IMR-90 (cell line): ENCODE measurements at regions not wholly inside any gene's neighbourhood (a gene's known extent, or its start where the extent isn't known, plus 50 kb on each side); places are given as distances from the start of the nearest gene placed in this dataset.
"Not testable (repeated sequence)": the region's sequence is repeated elsewhere in the genome, so short reads cannot be mapped to it uniquely, and the experiment has no call there.

Experiments
- ATAC-seq: fragments of 200-7000 bp; cut with Tn5 transposase; 2 replicates; pipeline ENCODE4 v1.9.1; 2020; ENCODE audit warnings: low read depth, mild to moderate bottlenecking, moderate library complexity
- BruUV-seq: library from RNA; stranded (reverse); fragments of 400-500 nt; replicated peaks from 2 replicates; lab custom pipeline; 2021; lab: Mats Ljungman, UMichigan
- CTCF ChIA-PET: fragments of 300-600 bp; formaldehyde crosslinking; extraction: SDS; loops from one replicate; lab custom pipeline; 2021; ENCODE audit warnings: antibody characterized with exemption; lab: Yijun Ruan, JAX
- POLR2A ChIA-PET: fragments of 300-600 bp; sonication (Branson Sonifier 250); formaldehyde crosslinking; loops from one replicate; lab custom pipeline; 2022; ENCODE audit warnings: antibody characterized with exemption; ENCODE audit not compliant: unreplicated experiment; lab: Charles Lee
- DNase-seq: peaks from one replicate; pipeline ENCODE4 v3.0.0; 2013
- H2AFZ ChIP-seq: replicated peaks from 2 replicates; pipeline ENCODE3; 2013; ENCODE audit warnings: low read length, mild to moderate bottlenecking; ENCODE audit not compliant: poor library complexity
- H2AK5ac ChIP-seq: 2 replicates; pipeline ENCODE4 v1.6.1; 2013; ENCODE audit warnings: low read depth, low read length, inconsistent platforms
- H2AK9ac ChIP-seq: replicated peaks from 2 replicates; pipeline ENCODE3; 2013; ENCODE audit warnings: mild to moderate bottlenecking, low read depth, low read length, moderate library complexity; ENCODE audit not compliant: poor library complexity
- H2BK120ac ChIP-seq: 2 replicates; pipeline ENCODE4 v1.6.1; 2013; ENCODE audit warnings: low read depth, low read length, inconsistent platforms
- H2BK15ac ChIP-seq: 3 replicates; pipeline ENCODE4 v1.6.1; 2013; ENCODE audit warnings: low read depth, low read length, inconsistent platforms
- H2BK20ac ChIP-seq: 2 replicates; pipeline ENCODE4 v1.6.1; 2013; ENCODE audit warnings: low read depth, mild to moderate bottlenecking, inconsistent platforms, low read length, moderate library complexity
- H2BK5ac ChIP-seq: 2 replicates; pipeline ENCODE4 v1.6.1; 2013; ENCODE audit warnings: mild to moderate bottlenecking, low read depth, low read length, inconsistent platforms; ENCODE audit not compliant: poor library complexity, severe bottlenecking
- H3K14ac ChIP-seq: replicated peaks from 2 replicates; pipeline ENCODE4 v1.6.1; 2013; ENCODE audit warnings: low read depth, low read length, inconsistent platforms
- H3K18ac ChIP-seq: 2 replicates; pipeline ENCODE4 v1.6.1; 2013; ENCODE audit warnings: low read depth, low read length, control low read depth
- H3K23ac ChIP-seq: 2 replicates; pipeline ENCODE4 v1.6.1; 2013; ENCODE audit warnings: low read depth, low read length, inconsistent platforms
- H3K27ac ChIP-seq: 2 replicates; pipeline ENCODE4 v1.5.1; 2013; ENCODE audit warnings: mild to moderate bottlenecking, control low read depth, low read length; ENCODE audit not compliant: insufficient read depth
- H3K27me3 ChIP-seq: 2 replicates; pipeline ENCODE4 v1.6.1; 2013; ENCODE audit warnings: low read length; ENCODE audit not compliant: control insufficient read depth, insufficient read depth
- H3K36me3 ChIP-seq: 2 replicates; pipeline ENCODE4 v1.6.1; 2013; ENCODE audit warnings: low read length, mixed read lengths; ENCODE audit not compliant: control insufficient read depth, insufficient read depth
- H3K4ac ChIP-seq: 2 replicates; pipeline ENCODE4 v1.6.1; 2013; ENCODE audit warnings: low read depth, low read length, inconsistent platforms
- H3K4me1 ChIP-seq: 2 replicates; pipeline ENCODE4 v1.6.1; 2013; ENCODE audit warnings: low read length, mixed read lengths; ENCODE audit not compliant: control insufficient read depth, insufficient read depth
- H3K4me2 ChIP-seq: 2 replicates; pipeline ENCODE4 v1.6.1; 2013; ENCODE audit warnings: low read depth, mild to moderate bottlenecking, control low read depth, low read length, moderate library complexity
- H3K4me3 ChIP-seq: 2 replicates; pipeline ENCODE4 v1.5.1; 2013; ENCODE audit warnings: low read depth, mild to moderate bottlenecking, control low read depth, low read length, moderate library complexity; ENCODE audit not compliant: insufficient read depth
- H3K56ac ChIP-seq: 2 replicates; pipeline ENCODE4 v1.6.1; 2013; ENCODE audit warnings: low read length, inconsistent platforms; ENCODE audit not compliant: insufficient read depth; ENCODE audit errors: extremely low read depth
- H3K79me1 ChIP-seq, 2 experiments: 2 replicates each; pipeline ENCODE4 v1.6.1; 2013; ENCODE audit warnings: low read length in 2 of 2, inconsistent platforms in 1 of 2, low read depth in 1 of 2
- H3K9ac ChIP-seq: 2 replicates; pipeline ENCODE4 v1.6.1; 2013; ENCODE audit warnings: low read depth, low read length, control low read depth
- H3K9me1 ChIP-seq: 2 replicates; pipeline ENCODE4 v1.6.1; 2013; ENCODE audit warnings: low read length, inconsistent platforms; ENCODE audit not compliant: insufficient read depth
- H3K9me3 ChIP-seq: 2 replicates; pipeline ENCODE4 v1.6.1; 2013; ENCODE audit warnings: low read length; ENCODE audit not compliant: control insufficient read depth, insufficient read depth
- H4K20me1 ChIP-seq: 2 replicates; pipeline ENCODE4 v1.6.1; 2013; ENCODE audit warnings: low read length, inconsistent platforms; ENCODE audit not compliant: insufficient read depth
- H4K5ac ChIP-seq: 2 replicates; pipeline ENCODE4 v1.6.1; 2013; ENCODE audit warnings: mild to moderate bottlenecking, low read depth, low read length, control low read depth
- H4K8ac ChIP-seq, 2 experiments: 2 replicates each; pipeline ENCODE4 v1.6.1; 2013; ENCODE audit warnings: low read depth in 2 of 2, low read length in 2 of 2, control low read depth in 1 of 2, inconsistent platforms in 1 of 2
- H4K91ac ChIP-seq: 2 replicates; pipeline ENCODE4 v1.6.1; 2013; ENCODE audit warnings: low read depth, low read length, inconsistent platforms; ENCODE audit not compliant: insufficient read depth
- WGBS, 2 experiments: methylation state at CpG; one replicate each; pipeline versions ENCODE4 v1.1.5 to v1.1.7; 2013; ENCODE audit warnings: missing lambda C conversion rate in 2 of 2; ENCODE audit not compliant: insufficient read length in 1 of 2; ENCODE audit errors: extremely low coverage in 2 of 2; 5-methylcytosine and 5-hydroxymethylcytosine counted together
- dilution Hi-C: fragments of 300-500 bp; cut with HindIII; formaldehyde crosslinking; loops from one replicate; pipeline ENCODE4 v1.14.3; 2018; ENCODE audit warnings: low sequenced_read_pairs; ENCODE audit not compliant: unreplicated experiment
- in situ Hi-C: fragments of 300-500 bp; cut with MboI; formaldehyde crosslinking; loops from 3 replicates; pipeline ENCODE4 v1.14.3; 2019; ENCODE audit warnings: low sequenced_read_pairs, inconsistent platforms, mixed read lengths
- intact Hi-C: fragments of 100-400 bp; cut with micrococcal nuclease; formaldehyde crosslinking; loops from 2 replicates; pipeline ENCODE4 v1.10.0; 2022

DNA sequence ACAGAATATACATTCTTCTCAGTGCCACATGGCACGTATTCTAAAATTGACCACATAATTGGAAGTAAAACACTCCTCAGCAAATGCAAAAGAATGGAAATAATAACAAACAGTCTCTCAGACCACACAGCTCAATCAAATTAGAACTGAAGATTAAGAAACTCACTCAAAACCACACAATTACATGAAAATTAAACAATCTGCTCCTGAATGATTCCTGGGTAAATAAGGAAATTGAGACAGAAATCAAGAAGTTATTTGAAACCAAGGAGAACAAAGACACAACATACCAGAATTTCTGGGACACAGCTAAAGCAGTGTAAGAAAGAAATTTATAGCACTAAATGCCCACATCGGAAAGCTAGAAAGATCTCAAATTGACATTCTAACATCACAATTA lies 637.3 kb downstream of the ANKRD50 start:
- H3K4me1 ChIP-seq, H4K8ac ChIP-seq, POLR2A ChIA-PET, DNase-seq, H3K4me2 ChIP-seq, H2BK20ac ChIP-seq, H4K91ac ChIP-seq, in situ Hi-C loops, H2AFZ ChIP-seq, H3K9me3 ChIP-seq, H2AK5ac ChIP-seq, H3K9ac ChIP-seq, H3K27me3 ChIP-seq, H3K23ac ChIP-seq, H4K20me1 ChIP-seq, H3K18ac ChIP-seq, dilution Hi-C loops, CTCF ChIA-PET, H2BK5ac ChIP-seq, H2BK120ac ChIP-seq, intact Hi-C loops, H3K79me1 ChIP-seq, H3K9me1 ChIP-seq, BruUV-seq, H3K4ac ChIP-seq, H4K5ac ChIP-seq, H3K4me3 ChIP-seq, H3K14ac ChIP-seq, H3K56ac ChIP-seq, H2AK9ac ChIP-seq, H2BK15ac ChIP-seq, ATAC-seq, H3K27ac ChIP-seq, H3K36me3 ChIP-seq: not testable (repeated sequence)
- no CpG with 5 or more reads among the region's 2 CpGs for WGBS, 2 experiments
